SKM-1 treated with dmso at 0.1 percent for 144 hours (cell line): ENCODE measurements at regions not wholly inside any gene's neighbourhood (a gene's known extent, or its start where the extent isn't known, plus 50 kb on each side); places are given as distances from the start of the nearest gene placed in this dataset.
"Not testable (repeated sequence)": the region's sequence is repeated elsewhere in the genome, so short reads cannot be mapped to it uniquely, and the experiment has no call there.

Source experiments
- DNase-seq: peaks from one replicate; lab custom pipeline; 2025; ENCODE audit not compliant: unreplicated experiment; lab: John Stamatoyannopoulos, UW

- DNase-seq, result no peak
These were observed 115.0 kb upstream of the SLIT3 start for GRCh38 chr5:169415948-169416347.

GRCh38 chr5:169415371-169415770 is 114.4 kb upstream of the SLIT3 start:
- no peak for DNase-seq

- no peak for DNase-seq
These were observed 112.5 kb upstream of the SLIT3 start for GRCh38 chr5:169413416-169413815.

- no peak for DNase-seq
These were observed 111.9 kb upstream of the SLIT3 start for GRCh38 chr5:169412831-169413230.

GRCh38 chr5:169411786-169412430 is 111.0 kb upstream of the SLIT3 start:
- no peak for DNase-seq

GRCh38 chr5:169410996-169411783 is 110.3 kb upstream of the SLIT3 start:
- no peak for DNase-seq

GRCh38 chr5:169408731-169409130 is 107.8 kb upstream of the SLIT3 start:
- no peak for DNase-seq

GRCh38 chr5:169408171-169408570 is 107.2 kb upstream of the SLIT3 start:
- DNase-seq, result no peak

GRCh38 chr5:169404223-169404622 is 103.3 kb upstream of the SLIT3 start:
- no peak for DNase-seq

GRCh38 chr5:169398515-169398914 is 97.6 kb upstream of the SLIT3 start:
- DNase-seq, result no peak

GRCh38 chr5:169395136-169395535 is 94.2 kb upstream of the SLIT3 start:
- no peak for DNase-seq

GRCh38 chr5:169394371-169394770 is 93.4 kb upstream of the SLIT3 start:
- DNase-seq, result no peak

- no peak for DNase-seq
These were observed 93.0 kb upstream of the SLIT3 start for GRCh38 chr5:169393907-169394306.

- no peak for DNase-seq
These were observed 89.3 kb upstream of the SLIT3 start for GRCh38 chr5:169390265-169390664.

GRCh38 chr5:169389318-169389717 is 88.4 kb upstream of the SLIT3 start:
- no peak for DNase-seq

GRCh38 chr5:169385636-169386035 is 84.7 kb upstream of the SLIT3 start:
- DNase-seq, result no peak

GRCh38 chr5:169384661-169385060 is 83.7 kb upstream of the SLIT3 start:
- no peak for DNase-seq

GRCh38 chr5:169374761-169375160 is 73.8 kb upstream of the SLIT3 start:
- no peak for DNase-seq

- no peak for DNase-seq
These were observed 73.2 kb upstream of the SLIT3 start for GRCh38 chr5:169374111-169374510.

GRCh38 chr5:169371801-169372200 is 70.9 kb upstream of the SLIT3 start:
- DNase-seq, result not testable (repeated sequence)

- DNase-seq, result no peak
These were observed 68.2 kb upstream of the SLIT3 start for GRCh38 chr5:169369130-169369529.

- peak; percentile 21 for DNase-seq
These were observed 66.9 kb upstream of the SLIT3 start for GRCh38 chr5:169367861-169368260.

GRCh38 chr5:169357291-169357690 is 56.4 kb upstream of the SLIT3 start:
- no peak for DNase-seq
